HG02588 (cell line): ENCODE measurements at regions not wholly inside any gene's neighbourhood (a gene's known extent, or its start where the extent isn't known, plus 50 kb on each side); places are given as distances from the start of the nearest gene placed in this dataset.
"Not testable (repeated sequence)": the region's sequence is repeated elsewhere in the genome, so short reads cannot be mapped to it uniquely, and the experiment has no call there.

ENCODE experiments used
- ATAC-seq: cut with Tn5 transposase; IDR thresholded peaks from one replicate; pipeline ENCODE4 v1.9.1; 2021; ENCODE audit warnings: mild to moderate bottlenecking, moderate library complexity; ENCODE audit not compliant: unreplicated experiment

GRCh38 chr20:7742479-7742878, 197.8 kb downstream of the HAO1 start:
- ATAC-seq, result no peak

DNA sequence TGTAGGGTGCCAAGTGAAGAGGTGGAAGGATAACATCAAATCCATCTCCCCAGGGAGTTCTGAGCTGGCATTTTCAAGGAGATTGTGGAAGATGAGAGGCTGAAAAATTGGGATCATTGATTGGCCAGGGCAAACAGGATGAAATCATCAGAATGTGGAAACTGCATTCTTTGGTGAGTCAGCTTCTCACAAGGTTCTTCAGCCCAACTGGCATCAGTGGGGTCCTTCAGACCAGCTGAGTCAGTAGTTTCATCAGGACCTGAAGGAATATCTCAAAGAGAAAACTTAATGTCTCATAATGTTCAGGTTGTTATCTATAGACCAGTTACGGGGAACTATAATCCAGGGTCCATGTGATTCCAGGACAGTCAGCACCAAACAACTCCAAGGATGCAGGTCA, 195.8 kb downstream of the HAO1 start:
- ATAC-seq, result no peak

GRCh38 chr20:7748624-7749023, 191.6 kb downstream of the HAO1 start:
- no peak for ATAC-seq

DNA sequence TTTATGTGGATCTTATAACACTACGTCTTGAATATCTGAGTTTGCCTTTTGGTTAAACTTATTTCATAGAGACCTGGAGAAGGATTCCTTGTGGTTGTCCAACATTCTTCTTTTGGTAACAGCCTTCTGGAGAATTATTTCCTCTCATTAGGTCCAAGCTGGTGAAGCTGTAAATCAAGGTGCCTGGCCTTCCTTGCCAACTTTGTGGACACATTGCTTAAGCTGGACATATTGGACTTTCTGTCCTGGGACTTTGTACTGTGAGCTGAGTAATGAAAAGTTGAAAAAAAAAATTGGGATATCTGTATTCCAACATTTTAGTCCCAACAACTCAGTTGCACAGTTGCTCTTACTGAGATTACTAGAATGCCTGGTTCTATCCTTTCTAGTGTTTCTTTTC, 186.2 kb downstream of the HAO1 start:
- no peak for ATAC-seq

DNA sequence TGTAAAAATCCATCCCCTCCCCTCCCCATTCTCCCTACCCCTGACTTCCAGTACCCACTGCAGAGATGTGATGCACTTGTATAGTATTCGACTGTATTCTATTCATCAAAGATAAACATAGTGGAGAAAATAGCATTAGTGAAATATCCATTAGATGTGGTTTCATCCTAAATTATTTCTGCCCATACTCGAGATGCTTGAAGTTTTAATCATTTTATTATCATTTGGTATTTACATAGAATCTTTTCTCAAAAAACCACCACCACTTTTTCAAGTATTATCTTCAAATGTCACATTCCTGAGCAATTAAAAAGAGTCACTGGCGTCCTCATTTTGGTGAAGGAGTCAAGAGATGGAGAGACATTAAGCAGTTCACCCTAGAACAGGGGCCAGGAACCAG, 181.9 kb downstream of the HAO1 start:
- no peak for ATAC-seq

DNA sequence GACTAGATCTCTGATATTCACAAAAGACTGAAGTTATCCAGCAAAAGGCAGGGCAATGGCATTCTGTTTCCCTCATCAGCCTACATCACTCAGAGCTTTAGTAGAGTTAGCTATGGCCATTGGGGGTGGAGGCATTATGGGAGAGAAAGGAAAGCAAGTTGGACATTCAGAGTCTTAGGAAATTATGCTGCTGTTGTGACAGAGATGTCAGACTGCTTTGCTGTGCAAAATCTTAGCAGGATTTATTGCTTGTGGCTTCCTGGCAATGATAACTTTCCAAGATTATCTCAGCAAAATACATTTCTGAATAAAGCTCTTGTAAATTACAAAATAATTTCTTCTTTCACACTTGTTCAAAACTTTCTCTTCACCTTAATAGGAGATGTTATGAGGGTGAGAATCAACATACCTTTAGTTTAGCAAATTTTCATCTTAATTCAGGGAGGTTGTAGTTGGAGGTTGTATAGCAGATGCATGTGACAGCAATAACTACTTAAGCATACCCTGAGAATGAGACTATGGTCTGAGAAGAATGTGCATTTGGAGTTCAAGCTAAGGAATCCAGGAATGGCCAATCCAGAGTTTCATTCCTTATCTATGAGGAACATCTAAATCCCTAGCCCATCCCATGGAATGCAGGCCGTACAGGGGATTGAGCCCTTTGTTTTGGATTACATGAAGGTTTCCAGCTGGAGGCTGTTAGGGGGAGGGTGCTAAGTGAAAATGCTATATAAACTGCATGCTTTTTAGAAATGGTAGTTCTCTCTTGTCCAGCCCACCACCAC, 179.8 kb downstream of the HAO1 start:
- no peak for ATAC-seq

DNA sequence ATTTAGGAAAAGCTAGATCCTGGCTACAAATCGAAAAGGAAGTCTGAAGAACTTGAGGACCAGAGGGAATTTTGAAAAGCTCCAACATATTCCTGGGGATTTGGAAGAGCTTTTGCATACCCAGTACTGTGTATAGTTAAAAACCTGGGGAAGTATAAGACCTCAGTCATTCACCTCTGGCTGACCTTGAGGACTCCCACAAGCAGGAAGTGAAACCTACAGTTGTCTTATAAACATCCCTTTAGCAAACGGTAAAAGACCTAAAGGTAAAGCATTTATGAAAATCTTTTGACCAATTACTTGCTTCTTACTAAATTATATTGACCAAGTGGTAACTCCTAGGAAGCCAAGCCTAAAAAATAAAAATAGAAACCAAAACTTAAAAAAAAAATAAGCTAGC, 175.0 kb downstream of the HAO1 start:
- peak; percentile 97 for ATAC-seq

DNA sequence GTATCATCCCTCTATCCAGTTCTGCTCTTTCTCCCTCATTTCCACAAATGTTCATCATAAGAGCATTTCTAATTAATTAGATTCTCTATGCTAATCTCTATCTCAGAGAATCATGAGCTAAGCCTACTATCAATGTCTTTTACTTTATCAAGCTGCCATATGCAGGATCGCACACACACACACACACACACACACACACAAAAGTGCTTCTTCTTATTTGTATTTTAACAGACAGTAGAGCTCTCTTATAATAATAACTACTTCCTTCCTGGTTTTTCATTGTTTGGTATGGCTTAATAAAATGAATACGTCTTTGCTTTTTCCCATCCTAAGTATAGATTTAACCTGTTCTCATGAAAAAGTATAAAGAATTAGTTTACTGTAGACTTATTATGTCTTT, 170.2 kb downstream of the HAO1 start:
- ATAC-seq, result no peak

- peak; percentile 100 for ATAC-seq
Measured at GRCh38 chr20:7770578-7770977, 169.7 kb downstream of the HAO1 start.

GRCh38 chr20:7772371-7772770, 167.9 kb downstream of the HAO1 start:
- ATAC-seq, result no peak

- no peak for ATAC-seq
Measured at GRCh38 chr20:7773511-7773910, 166.7 kb downstream of the HAO1 start.

DNA sequence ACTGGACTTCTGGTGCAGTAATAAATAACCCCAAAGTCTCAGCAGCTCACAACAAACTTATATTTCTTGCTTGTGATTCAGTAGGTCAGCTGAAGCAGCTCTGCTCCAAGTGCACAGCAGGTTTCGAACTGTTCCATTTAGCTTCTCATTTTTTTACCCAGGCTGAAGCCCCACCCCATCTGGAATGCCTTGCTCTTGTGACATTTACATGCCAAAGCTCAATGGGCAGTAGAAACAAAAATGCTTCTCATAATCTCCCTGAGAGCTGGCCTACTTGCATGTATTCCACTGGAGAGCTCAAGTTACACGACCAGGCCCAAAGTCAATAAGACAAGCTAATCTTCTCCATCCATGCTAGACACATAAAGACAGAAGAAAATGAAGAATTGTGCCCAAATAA, 165.2 kb downstream of the HAO1 start:
- no peak for ATAC-seq

GRCh38 chr20:7776148-7776547, 164.1 kb downstream of the HAO1 start:
- ATAC-seq, result no peak

- ATAC-seq, result no peak
Measured at GRCh38 chr20:7790189-7790588, 150.1 kb downstream of the HAO1 start.

- ATAC-seq, result no peak
Measured at GRCh38 chr20:7792150-7792869, 147.9 kb downstream of the HAO1 start.

- no peak for ATAC-seq
Measured at GRCh38 chr20:7798176-7798575, 142.1 kb downstream of the HAO1 start.

DNA sequence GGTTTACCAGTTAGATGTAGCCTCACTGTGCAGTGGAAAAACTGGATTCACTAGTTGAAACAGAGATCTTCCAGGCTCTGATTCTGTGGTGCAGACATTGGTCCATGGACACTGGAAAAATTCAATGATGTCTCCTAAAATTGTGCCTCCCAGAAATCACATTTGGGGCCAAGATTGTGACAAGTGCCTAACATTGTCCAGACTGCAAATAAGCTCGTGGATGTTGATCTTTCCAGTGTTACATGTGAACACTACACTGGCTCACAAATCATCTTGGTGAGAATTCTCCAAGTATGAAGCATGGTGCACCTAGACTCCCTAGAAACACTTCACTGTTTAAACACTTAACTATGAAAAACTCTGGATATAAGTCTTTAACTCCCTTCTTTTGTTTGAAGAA, 140.4 kb downstream of the HAO1 start:
- no peak for ATAC-seq

- not testable (repeated sequence) for ATAC-seq
Measured at GRCh38 chr20:7803411-7804151, 136.7 kb downstream of the HAO1 start.

DNA sequence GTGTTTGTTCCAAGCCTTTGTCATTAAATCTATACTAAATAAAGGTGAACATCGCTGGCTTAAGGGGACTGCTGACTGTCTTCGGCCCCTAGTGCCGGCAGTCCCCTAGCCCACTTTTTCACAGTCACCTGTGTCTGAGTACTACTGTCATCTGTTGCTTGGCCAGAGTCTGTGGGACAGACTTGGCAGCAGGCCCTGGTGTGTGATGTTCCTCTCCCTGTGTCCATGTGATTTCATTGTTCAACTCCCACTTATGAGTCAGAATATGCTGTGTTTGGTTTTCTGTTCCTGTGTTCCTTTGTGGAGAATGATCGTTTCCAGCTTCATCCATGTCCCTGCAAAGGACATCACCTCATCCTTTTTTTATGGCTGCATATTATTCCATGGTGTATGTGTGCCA, 133.4 kb downstream of the HAO1 start:
- no peak for ATAC-seq

GRCh38 chr20:7817286-7817685, 123.0 kb downstream of the HAO1 start:
- no peak for ATAC-seq

GRCh38 chr20:7818477-7818876, 121.8 kb downstream of the HAO1 start:
- no peak for ATAC-seq

DNA sequence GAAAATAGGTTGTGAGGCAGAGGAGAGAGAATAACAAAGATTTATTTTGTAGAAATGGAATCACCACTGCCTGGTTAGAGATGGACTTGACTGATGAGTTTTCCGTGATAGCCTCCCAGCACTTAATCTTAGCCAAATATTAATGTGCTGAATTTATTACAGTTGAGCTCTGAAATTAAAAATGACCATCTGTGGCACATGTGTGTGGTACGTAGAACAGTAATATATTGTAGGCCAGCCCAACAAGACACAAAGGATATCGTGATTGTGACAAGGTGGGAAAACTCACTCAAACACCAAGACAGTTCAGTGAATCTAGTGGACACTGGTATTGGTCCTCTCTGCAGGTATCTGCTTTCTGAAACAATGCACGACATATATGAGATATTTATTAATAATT, 119.4 kb downstream of the HAO1 start:
- ATAC-seq, result no peak
